Effector memory CD8-positive, alpha-beta T cell (primary cell): ENCODE measurements at regions not wholly inside any gene's neighbourhood (a gene's known extent, or its start where the extent isn't known, plus 50 kb on each side); places are given as distances from the start of the nearest gene placed in this dataset.

Source experiments
- ATAC-seq: fragments of 150-1000 bp; cut with Tn5 transposase; replicated peaks from 2 replicates; pipeline ENCODE4 v1.10.0; 2021; ENCODE audit warnings: mild to moderate bottlenecking, moderate library complexity
- DNase-seq, 3 experiments: peaks; one replicate each; pipeline ENCODE4 v3.0.0; 2021
- H3K27ac Mint-ChIP-seq, 2 donors: one replicate each; pipeline ENCODE4 v1.8.0; 2022; ENCODE audit warnings: mild to moderate bottlenecking in 2 of 2, mixed read lengths in 2 of 2, moderate library complexity in 2 of 2
- H3K27me3 Mint-ChIP-seq, 2 donors: one replicate each; pipeline ENCODE4 v1.8.0; 2022; ENCODE audit warnings: mixed read lengths in 2 of 2
- H3K36me3 Mint-ChIP-seq: one replicate; pipeline ENCODE4 v1.8.0; 2022; ENCODE audit warnings: mild to moderate bottlenecking, moderate library complexity, mixed read lengths; ENCODE audit not compliant: insufficient read depth
- H3K4me1 Mint-ChIP-seq, 2 donors: one replicate each; pipeline ENCODE4 v1.8.0; 2022; ENCODE audit warnings: low read depth in 2 of 2, mixed read lengths in 2 of 2
- H3K4me3 Mint-ChIP-seq, 2 donors: one replicate each; pipeline ENCODE4 v1.8.0; 2022; ENCODE audit warnings: mild to moderate bottlenecking in 2 of 2, mixed read lengths in 2 of 2, moderate library complexity in 2 of 2
- H3K9me3 Mint-ChIP-seq, 2 donors: one replicate each; pipeline ENCODE4 v1.8.0; 2022; ENCODE audit warnings: mixed read lengths in 2 of 2

- DNase-seq (no peak), ATAC-seq (no peak)
- Mint-ChIP-seq H3K4me1 (no peaks in the 10 kb centered on the region), H3K27ac (no peak overlapping the region), H3K9me3 (no peaks in the 10 kb centered on the region), H3K36me3 (no peaks in the 10 kb centered on the region), H3K27me3 (peaks cover 0 to 8% of the 10 kb centered on the region in 2 donors), H3K4me3 (no peak overlapping the region)
These were observed 57.0 kb upstream of the MAP9 start for GRCh38 chr4:155433636-155434360.

DNA sequence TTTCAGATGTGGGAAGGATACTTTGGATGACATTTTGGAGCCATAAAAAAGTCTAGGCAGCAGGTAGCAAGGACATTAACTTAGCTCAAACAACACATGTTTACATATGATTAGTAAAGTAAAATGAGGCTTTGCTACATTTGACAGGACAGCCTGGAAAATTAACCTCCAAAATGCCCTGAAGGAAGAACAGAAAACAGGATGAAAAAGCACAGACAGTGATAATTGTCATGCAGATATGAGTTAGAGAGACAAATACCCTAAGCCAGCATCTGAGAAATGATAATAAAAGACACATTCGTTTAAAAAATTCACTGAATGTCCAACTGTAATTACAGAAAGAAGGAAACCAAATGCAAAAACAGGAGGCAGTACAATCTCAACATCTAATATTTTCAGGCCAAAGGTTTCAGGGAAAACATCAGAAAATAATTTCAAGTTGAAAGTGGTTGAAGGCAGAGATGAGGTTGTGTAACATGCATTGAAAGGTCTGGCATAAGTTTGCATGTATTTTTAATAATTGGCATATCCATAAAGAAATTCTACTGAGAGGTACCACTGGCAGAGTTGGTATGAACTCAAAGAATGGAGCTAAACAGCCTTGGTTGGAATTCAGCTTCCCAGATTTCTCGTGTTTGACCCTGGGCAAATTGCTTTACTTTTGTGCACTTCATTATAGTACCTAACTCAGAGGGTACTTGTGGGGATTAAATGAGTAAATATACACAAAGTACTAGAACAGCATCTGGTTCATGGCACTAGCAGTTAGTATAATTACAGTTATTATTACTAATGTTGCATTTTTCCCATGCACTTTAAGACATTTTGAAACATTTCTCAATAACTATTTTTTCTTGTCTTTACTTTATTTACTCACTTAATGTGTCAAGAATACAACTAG is 54.4 kb upstream of the MAP9 start:
- H3K36me3 Mint-ChIP-seq, result no peaks in the 10 kb centered on the region
- no peaks in the 10 kb centered on the region for H3K4me1 Mint-ChIP-seq
- no peak overlapping the region for H3K4me3 Mint-ChIP-seq
- peaks cover 0 to 8% of the 10 kb centered on the region in 2 donors for H3K27me3 Mint-ChIP-seq
- no peak for ATAC-seq
- no peaks in the 10 kb centered on the region for H3K9me3 Mint-ChIP-seq
- no peak for DNase-seq
- H3K27ac Mint-ChIP-seq, result no peak overlapping the region

DNA sequence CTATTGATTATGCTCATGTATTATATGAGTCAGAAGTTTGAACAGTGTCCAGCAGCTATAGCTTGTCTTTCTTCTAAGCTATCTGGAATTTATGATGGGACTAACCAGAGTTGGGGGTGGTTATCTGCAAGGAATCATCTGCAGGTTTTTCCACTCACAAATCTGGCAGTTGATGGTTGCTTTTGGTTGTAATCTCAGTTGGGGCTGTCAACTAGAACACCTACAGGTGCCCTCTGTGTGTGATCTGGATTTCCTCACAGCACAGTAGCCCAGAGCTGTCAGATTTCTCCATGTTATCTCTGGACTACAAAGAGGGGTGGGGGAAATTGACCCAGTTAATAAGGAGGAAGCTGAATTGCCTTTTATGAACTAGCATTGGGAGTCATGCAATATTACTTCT is 51.4 kb upstream of the MAP9 start:
- Mint-ChIP-seq H3K27ac (no peak overlapping the region), H3K36me3 (no peaks in the 10 kb centered on the region), H3K9me3 (peaks cover 0 to 2% of the 10 kb centered on the region in 2 donors), H3K4me3 (no peak overlapping the region), H3K27me3 (peaks cover 8% of the 10 kb centered on the region in 2 donors), H3K4me1 (no peaks in the 10 kb centered on the region)
- no peak for DNase-seq
- no peak for ATAC-seq

- Mint-ChIP-seq H3K36me3 (peaks cover 2% of the 10 kb centered on the region), H3K9me3 (peaks cover 0 to 2% of the 10 kb centered on the region in 2 donors), H3K27ac (no peak overlapping the region), H3K4me3 (no peak overlapping the region), H3K4me1 (no peaks in the 10 kb centered on the region), H3K27me3 (peaks cover 3 to 11% of the 10 kb centered on the region in 2 donors)
- no peak for ATAC-seq
- DNase-seq, result no peak
These were observed 50.2 kb upstream of the MAP9 start for GRCh38 chr4:155426953-155427352.
